ENCODE measurements at regions not wholly inside any gene's neighbourhood (a gene's known extent, or its start where the extent isn't known, plus 50 kb on each side); places are given as distances from the start of the nearest gene placed in this dataset.

DNA sequence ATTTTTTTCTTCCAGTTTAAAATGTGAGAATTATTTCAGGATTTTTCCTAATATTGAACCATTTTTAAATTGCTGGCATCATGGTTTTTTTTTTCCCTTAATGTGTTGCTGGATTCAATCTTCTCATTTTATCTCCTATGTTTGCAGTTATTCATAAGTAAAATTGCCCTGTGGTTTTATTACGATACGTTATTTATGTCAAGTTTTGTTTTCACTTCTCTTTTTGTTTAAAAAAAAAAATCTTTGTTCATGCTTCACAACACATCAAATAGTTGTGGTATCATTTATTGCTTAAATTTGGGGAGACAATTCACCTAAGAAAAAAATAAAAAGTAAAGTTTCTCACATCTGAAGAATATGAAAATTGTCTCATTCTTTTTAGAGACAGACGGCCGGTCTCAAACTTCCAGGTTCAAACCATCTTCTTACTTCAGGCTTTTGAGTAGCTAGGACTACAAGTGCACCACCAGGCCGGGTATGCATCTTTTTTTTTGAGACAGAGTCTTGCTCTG, 239.3 kb upstream of the ID4 start:
- no peaks in the 10 kb centered on the region for H3K36me3 ChIP-seq
- no peak for TF ChIP-seq CTCF (IDR thresholded peaks at IDR 0.05)
- no peak for ATAC-seq
- DNase-seq, result no peak
- intact Hi-C loops (cut with DNase I), result no loop called here
- no peak overlapping the region for H3K27ac ChIP-seq
- H3K9me3 ChIP-seq, result no peaks in the 10 kb centered on the region
- H3K4me1 ChIP-seq, result no peaks in the 10 kb centered on the region
- no peaks in the 10 kb centered on the region for H3K27me3 ChIP-seq
- no peak overlapping the region for H3K4me3 ChIP-seq

DNA sequence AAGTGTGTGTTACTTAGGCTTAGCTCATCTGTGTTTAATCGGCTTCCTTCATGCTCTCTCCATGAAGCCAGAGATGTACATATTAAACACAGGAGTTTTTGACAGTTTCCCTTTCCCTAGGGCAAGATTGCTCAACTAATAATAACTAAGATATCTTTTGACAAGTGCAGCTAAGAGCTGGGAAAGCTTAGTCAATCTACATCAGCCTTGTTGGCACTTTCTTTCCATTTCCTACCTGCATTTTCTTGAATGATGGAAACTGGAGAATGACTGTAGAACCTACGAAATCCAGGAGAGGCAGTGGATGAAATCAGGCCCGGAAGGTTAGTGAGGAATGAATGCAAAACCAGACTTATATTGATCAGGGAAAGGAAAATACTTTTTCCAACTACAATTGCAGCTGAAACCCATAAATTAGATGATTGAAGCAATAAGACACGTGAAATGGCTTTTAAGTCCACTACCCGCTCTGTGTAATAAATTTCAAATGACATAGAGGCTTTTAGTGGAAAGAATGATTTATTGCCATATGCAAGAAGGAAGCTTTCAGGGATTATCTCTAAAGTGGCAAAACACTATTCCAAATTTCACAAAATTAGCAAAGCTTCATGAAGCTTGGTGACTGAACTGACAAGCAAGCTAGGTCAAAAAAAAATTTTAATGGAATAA, 237.2 kb upstream of the ID4 start:
- no peaks in the 10 kb centered on the region for H3K27me3 ChIP-seq
- no peak for TF ChIP-seq CTCF (IDR thresholded peaks at IDR 0.05)
- ATAC-seq (no peak), DNase-seq (no peak)
- no peaks in the 10 kb centered on the region for H3K4me1 ChIP-seq
- H3K27ac ChIP-seq, result no peak overlapping the region
- intact Hi-C loops (cut with DNase I), result no loop called here
- H3K36me3 ChIP-seq, result no peaks in the 10 kb centered on the region
- H3K4me3 ChIP-seq, result no peak overlapping the region
- H3K9me3 ChIP-seq, result no peaks in the 10 kb centered on the region

DNA sequence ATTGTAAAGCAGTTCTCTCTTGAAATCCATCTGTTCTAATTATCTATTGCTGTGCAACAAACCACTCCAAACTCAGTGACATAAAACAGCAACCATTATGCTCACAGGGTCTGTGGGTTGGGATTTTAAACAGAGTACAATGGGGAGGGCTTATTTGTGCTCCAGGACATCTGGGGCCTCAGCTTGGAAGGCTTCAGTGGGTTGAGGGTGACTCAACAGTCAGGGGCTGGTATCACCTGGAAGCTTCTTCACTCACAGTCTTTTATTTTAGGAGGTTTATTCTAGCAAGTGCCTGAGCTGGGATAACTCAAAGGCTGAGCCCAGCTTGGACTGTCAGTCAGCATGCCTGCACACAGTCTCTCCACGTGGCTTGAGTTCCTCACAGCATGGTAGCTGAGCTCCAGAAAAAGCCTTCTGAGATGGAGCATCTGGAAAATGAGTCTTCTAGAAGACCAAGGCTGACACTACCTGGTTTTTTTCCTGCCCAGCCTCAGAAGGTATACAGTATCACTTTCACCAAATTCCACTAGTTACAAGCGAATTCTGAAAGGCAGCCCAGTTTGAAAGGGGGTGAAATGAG, 234.6 kb upstream of the ID4 start:
- TF ChIP-seq CTCF (IDR thresholded peaks at IDR 0.05), result no peak
- intact Hi-C loops (cut with DNase I), result no loop called here
- no peak overlapping the region for H3K27ac ChIP-seq
- H3K4me3 ChIP-seq, result no peak overlapping the region
- H3K36me3 ChIP-seq, result no peaks in the 10 kb centered on the region
- DNase-seq (no peak), ATAC-seq (no peak)
- H3K27me3 ChIP-seq, result no peaks in the 10 kb centered on the region
- H3K4me1 ChIP-seq, result no peaks in the 10 kb centered on the region
- H3K9me3 ChIP-seq, result no peaks in the 10 kb centered on the region

GRCh38 chr6:19603721-19604120, 233.4 kb upstream of the ID4 start:
- DNase-seq, result no peak
- Histone ChIP-seq H3K27ac (no peak overlapping the region), H3K4me1 (no peaks in the 10 kb centered on the region), H3K36me3 (no peaks in the 10 kb centered on the region), H3K27me3 (no peaks in the 10 kb centered on the region), H3K9me3 (no peaks in the 10 kb centered on the region), H3K4me3 (no peak overlapping the region)
- TF ChIP-seq CTCF (IDR thresholded peaks at IDR 0.05), result no peak
- intact Hi-C loops (cut with DNase I), result no loop called here
- ATAC-seq, result no peak

- DNase-seq (no peak), ATAC-seq (no peak)
Measured at GRCh38 chr6:19605624-19606023, 231.5 kb upstream of the ID4 start.

More at GRCh38 chr6:19605624-19606023, 231.5 kb upstream of the ID4 start:
- H3K9me3 ChIP-seq, result no peaks in the 10 kb centered on the region
- H3K27me3 ChIP-seq, result no peaks in the 10 kb centered on the region
- no peaks in the 10 kb centered on the region for H3K36me3 ChIP-seq
- no peak for TF ChIP-seq CTCF (IDR thresholded peaks at IDR 0.05)
- intact Hi-C loops (cut with DNase I), result no loop called here
- H3K27ac ChIP-seq, result no peak overlapping the region
- H3K4me1 ChIP-seq, result no peaks in the 10 kb centered on the region
- no peak overlapping the region for H3K4me3 ChIP-seq
